ENCODE measurements at regions not wholly inside any gene's neighbourhood (a gene's known extent, or its start where the extent isn't known, plus 50 kb on each side); places are given as distances from the start of the nearest gene placed in this dataset.

- no peak overlapping the region for H3K4me3 ChIP-seq (ENCODE audit: low read depth, low read length)
- no peak for DNase-seq (ENCODE audit: low read depth, low spot score)
- in situ Hi-C loops (cut with HindIII; ENCODE audit: low sequenced_read_pairs) = no loop called here
- TF ChIP-seq, protein P1, sequence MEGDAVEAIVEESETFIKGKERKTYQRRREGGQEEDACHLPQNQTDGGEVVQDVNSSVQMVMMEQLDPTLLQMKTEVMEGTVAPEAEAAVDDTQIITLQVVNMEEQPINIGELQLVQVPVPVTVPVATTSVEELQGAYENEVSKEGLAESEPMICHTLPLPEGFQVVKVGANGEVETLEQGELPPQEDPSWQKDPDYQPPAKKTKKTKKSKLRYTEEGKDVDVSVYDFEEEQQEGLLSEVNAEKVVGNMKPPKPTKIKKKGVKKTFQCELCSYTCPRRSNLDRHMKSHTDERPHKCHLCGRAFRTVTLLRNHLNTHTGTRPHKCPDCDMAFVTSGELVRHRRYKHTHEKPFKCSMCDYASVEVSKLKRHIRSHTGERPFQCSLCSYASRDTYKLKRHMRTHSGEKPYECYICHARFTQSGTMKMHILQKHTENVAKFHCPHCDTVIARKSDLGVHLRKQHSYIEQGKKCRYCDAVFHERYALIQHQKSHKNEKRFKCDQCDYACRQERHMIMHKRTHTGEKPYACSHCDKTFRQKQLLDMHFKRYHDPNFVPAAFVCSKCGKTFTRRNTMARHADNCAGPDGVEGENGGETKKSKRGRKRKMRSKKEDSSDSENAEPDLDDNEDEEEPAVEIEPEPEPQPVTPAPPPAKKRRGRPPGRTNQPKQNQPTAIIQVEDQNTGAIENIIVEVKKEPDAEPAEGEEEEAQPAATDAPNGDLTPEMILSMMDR (IDR thresholded peaks at IDR 0.05; ENCODE audit: low read depth, low read length) = no peak
These were observed 261.5 kb upstream of the IGFBP7 start for GRCh38 chr4:57371671-57372070.

- TF ChIP-seq, protein P1 (IDR thresholded peaks at IDR 0.05; ENCODE audit: low read depth, low read length) = no peak
- in situ Hi-C loops (cut with HindIII; ENCODE audit: low sequenced_read_pairs) = no loop called here
- H3K4me3 ChIP-seq (ENCODE audit: low read depth, low read length) = no peak overlapping the region
- DNase-seq (ENCODE audit: low read depth, low spot score) = no peak
These were observed 260.5 kb upstream of the IGFBP7 start for GRCh38 chr4:57370691-57371090.

DNA sequence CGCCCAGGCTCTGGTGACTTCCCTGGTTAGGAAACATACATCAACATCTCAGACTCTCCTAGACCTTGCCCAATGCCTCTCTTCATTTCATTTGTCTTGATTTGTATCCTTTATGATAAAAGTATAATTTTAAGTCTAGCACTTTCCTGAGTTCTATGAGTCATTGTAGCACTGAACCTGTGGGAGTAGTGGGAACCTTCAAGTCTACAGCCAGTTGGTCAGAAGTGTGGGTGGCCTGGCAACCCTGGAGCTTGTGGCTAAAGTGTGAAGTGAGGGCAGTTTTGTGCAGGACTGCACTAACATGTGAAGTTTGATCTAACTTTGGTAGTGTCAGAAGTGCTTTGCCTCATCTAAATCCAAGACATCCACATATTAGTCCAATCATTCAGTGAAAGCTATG, 259.3 kb upstream of the IGFBP7 start:
- H3K4me3 ChIP-seq (ENCODE audit: low read depth, low read length) = no peak overlapping the region
- no peak for DNase-seq (ENCODE audit: low read depth, low spot score)
- in situ Hi-C loops (cut with HindIII; ENCODE audit: low sequenced_read_pairs) = no loop called here
- TF ChIP-seq, protein P1 (IDR thresholded peaks at IDR 0.05; ENCODE audit: low read depth, low read length) = no peak

GRCh38 chr4:57364255-57364654, 254.1 kb upstream of the IGFBP7 start:
- TF ChIP-seq, protein P1 (IDR thresholded peaks at IDR 0.05; ENCODE audit: low read depth, low read length) = no peak
- in situ Hi-C loops (cut with HindIII; ENCODE audit: low sequenced_read_pairs) = no loop called here
- no peak for DNase-seq (ENCODE audit: low read depth, low spot score)
- no peak overlapping the region for H3K4me3 ChIP-seq (ENCODE audit: low read depth, low read length)

DNA sequence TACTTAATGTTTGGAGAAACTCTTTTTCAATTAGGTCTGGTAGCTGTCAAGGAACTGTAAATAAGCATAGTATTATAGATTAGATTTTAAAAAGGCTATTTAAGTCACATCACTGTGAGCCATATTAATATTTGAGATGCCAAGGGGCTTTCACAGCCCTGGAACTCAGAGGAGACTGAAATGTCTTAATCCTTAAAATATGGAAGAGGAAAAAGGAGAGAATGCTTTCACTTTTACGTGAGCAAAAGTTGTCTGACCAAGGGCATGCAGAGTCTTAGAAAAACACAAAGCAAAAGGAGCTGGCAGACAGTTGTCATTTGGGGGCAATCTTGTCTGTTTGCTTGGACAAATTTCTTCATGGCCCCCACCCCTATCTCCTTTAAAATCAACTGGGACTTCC, 253.2 kb upstream of the IGFBP7 start:
- TF ChIP-seq, protein P1 (IDR thresholded peaks at IDR 0.05; ENCODE audit: low read depth, low read length) = no peak
- in situ Hi-C loops (cut with HindIII; ENCODE audit: low sequenced_read_pairs) = no loop called here
- no peak overlapping the region for H3K4me3 ChIP-seq (ENCODE audit: low read depth, low read length)
- no peak for DNase-seq (ENCODE audit: low read depth, low spot score)

- TF ChIP-seq, protein P1 (IDR thresholded peaks at IDR 0.05; ENCODE audit: low read depth, low read length) = no peak
- H3K4me3 ChIP-seq (ENCODE audit: low read depth, low read length) = no peak overlapping the region
- no peak for DNase-seq (ENCODE audit: low read depth, low spot score)
- in situ Hi-C loops (cut with HindIII; ENCODE audit: low sequenced_read_pairs) = no loop called here
These were observed 250.5 kb upstream of the IGFBP7 start for GRCh38 chr4:57360681-57361080.

- DNase-seq (ENCODE audit: low read depth, low spot score) = no peak
- H3K4me3 ChIP-seq (ENCODE audit: low read depth, low read length) = no peak overlapping the region
- in situ Hi-C loops (cut with HindIII; ENCODE audit: low sequenced_read_pairs) = no loop called here
- TF ChIP-seq, protein P1 (IDR thresholded peaks at IDR 0.05; ENCODE audit: low read depth, low read length) = no peak
These were observed 245.0 kb upstream of the IGFBP7 start for GRCh38 chr4:57355101-57355665.
